Esophagus muscularis mucosa (tissue), 4 donors: ENCODE measurements at regions not wholly inside any gene's neighbourhood (a gene's known extent, or its start where the extent isn't known, plus 50 kb on each side); places are given as distances from the start of the nearest gene placed in this dataset.

Experiments
- DNase-seq: peaks from one replicate; pipeline ENCODE4 v3.0.0-alpha.2; 2017; ENCODE audit errors: extremely low spot score
- H3K27ac ChIP-seq, 4 donors: fragments of 200-600 bp; sonication (generic); replicated peaks in 1 of 4; 1 replicate in 3 of 4; 2 replicates in 1 of 4; pipeline ENCODE4 v1.5.1; 2016 to 2019; ENCODE audit warnings: mild to moderate bottlenecking in 1 of 4
- H3K27me3 ChIP-seq, 4 donors: fragments of 200-600 bp; sonication (generic); one replicate each; pipeline versions ENCODE4 v1.5.1 to v1.6.0; 2016 to 2019
- H3K36me3 ChIP-seq, 4 donors: fragments of 200-600 bp; sonication (generic); one replicate each; pipeline ENCODE4 v1.5.1; 2016 to 2019
- H3K4me1 ChIP-seq, 4 donors: fragments of 200-600 bp; sonication (generic); one replicate each; pipeline ENCODE4 v1.5.1; 2016 to 2019
- H3K4me3 ChIP-seq, 4 donors: fragments of 200-600 bp; sonication (generic); 1 replicate in 2 of 4; 2 replicates in 2 of 4; pipeline ENCODE4 v1.5.1; 2016 to 2019; ENCODE audit warnings: mild to moderate bottlenecking in 4 of 4, moderate library complexity in 1 of 4
- H3K9me3 ChIP-seq, 4 donors: fragments of 200-600 bp; sonication (generic); 1 replicate in 3 of 4; 2 replicates in 1 of 4; pipeline ENCODE4 v1.5.1; 2016 to 2019
- EP300 ChIP-seq: sonication (generic); formaldehyde crosslinking; IDR thresholded peaks from one replicate; pipeline ENCODE4 v1.6.1; 2017; ENCODE audit warnings: antibody characterized with exemption
- POLR2A ChIP-seq: fragments of 450-650 bp; IDR thresholded peaks from one replicate; pipeline ENCODE4 v1.6.1; 2017; ENCODE audit warnings: antibody characterized with exemption, moderate library complexity, mild to moderate bottlenecking, low read depth
- POLR2AphosphoS5 ChIP-seq, 2 donors: sonication (generic); formaldehyde crosslinking; IDR thresholded peaks; one replicate each; pipeline ENCODE4 v1.6.1; 2017; ENCODE audit warnings: antibody characterized with exemption in 2 of 2
- WGBS: methylation state at CpG from one replicate; pipeline ENCODE4 v1.1.5; 2018; 5-methylcytosine and 5-hydroxymethylcytosine counted together
- intact Hi-C: fragments of 100-400 bp; cut with DNase I; formaldehyde crosslinking; loops from one replicate; pipeline ENCODE4 v1.15.1; 2023
- TF ChIP-seq, protein P1 (sequence below), 3 experiments: fragments of 200-600 bp in 2 of 3; fragments of 450-650 bp in 1 of 3; sonication (generic) in 2 of 3; IDR thresholded peaks; one replicate each; pipeline ENCODE4 v1.5.1; 2017 to 2019; ENCODE audit warnings: antibody characterized with exemption in 3 of 3, mild to moderate bottlenecking in 2 of 3, moderate library complexity in 1 of 3

DNA sequence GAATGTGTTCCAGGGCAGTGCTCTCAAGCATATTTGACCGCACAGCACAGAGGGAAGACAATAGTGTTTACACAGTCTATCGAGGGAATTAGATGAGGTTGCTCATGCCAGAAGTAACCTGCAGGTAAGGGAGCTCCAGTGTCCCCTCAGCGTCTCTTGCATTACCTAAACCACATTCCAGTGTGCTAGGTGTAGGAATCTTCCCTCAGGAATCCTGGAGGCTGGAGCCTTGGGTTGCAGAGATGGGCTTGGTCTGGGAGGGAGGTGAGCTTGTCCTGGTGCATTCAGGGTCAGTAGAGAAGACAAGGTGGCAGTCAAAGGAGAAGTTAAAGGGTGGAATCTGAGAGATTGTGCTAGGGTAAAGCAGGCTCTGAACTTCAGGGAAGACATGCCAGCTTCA lies 56.3 kb downstream of the SOX14 start:
- no peak for DNase-seq
- Histone ChIP-seq H3K9me3 (no peaks in the 10 kb centered on the region), H3K27ac (no peak overlapping the region), H3K27me3 (peaks cover 0 to 8% (median 0%) of the 10 kb centered on the region in 4 donors), H3K36me3 (no peaks in the 10 kb centered on the region), H3K4me1 (no peaks in the 10 kb centered on the region), H3K4me3 (no peak overlapping the region)
- 85% methylated on average over 3 of the region's 3 CpGs for WGBS
- TF ChIP-seq, protein P1, sequence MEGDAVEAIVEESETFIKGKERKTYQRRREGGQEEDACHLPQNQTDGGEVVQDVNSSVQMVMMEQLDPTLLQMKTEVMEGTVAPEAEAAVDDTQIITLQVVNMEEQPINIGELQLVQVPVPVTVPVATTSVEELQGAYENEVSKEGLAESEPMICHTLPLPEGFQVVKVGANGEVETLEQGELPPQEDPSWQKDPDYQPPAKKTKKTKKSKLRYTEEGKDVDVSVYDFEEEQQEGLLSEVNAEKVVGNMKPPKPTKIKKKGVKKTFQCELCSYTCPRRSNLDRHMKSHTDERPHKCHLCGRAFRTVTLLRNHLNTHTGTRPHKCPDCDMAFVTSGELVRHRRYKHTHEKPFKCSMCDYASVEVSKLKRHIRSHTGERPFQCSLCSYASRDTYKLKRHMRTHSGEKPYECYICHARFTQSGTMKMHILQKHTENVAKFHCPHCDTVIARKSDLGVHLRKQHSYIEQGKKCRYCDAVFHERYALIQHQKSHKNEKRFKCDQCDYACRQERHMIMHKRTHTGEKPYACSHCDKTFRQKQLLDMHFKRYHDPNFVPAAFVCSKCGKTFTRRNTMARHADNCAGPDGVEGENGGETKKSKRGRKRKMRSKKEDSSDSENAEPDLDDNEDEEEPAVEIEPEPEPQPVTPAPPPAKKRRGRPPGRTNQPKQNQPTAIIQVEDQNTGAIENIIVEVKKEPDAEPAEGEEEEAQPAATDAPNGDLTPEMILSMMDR (IDR thresholded peaks at IDR 0.05), result no peak
- TF ChIP-seq POLR2A, result no peak
- no peak for TF ChIP-seq EP300
- intact Hi-C loops, result no loop called here

DNA sequence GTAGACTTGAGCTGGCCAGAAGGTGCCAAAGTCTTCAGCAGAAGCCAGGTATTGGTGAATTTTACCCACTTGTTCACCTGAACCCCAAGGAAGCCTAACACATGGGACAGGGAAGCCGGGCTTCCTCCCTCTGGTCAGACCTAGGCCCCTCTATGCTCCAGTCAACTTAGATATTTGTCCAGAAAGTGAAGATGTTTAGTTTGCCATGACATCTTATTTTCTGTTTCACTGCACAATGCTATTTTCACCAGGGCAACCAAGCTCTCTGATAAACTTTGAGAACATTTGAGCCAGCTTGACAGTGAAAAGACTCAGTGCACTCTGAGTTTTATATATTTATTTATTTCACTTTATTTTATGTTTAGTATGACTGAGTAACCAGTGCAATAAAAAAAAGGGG lies 71.0 kb downstream of the SOX14 start:
- intact Hi-C loops, result no loop called here
- TF ChIP-seq EP300 (no peak), POLR2AphosphoS5 (IDR thresholded peaks at IDR 0.05) (no peak), POLR2A (no peak)
- TF ChIP-seq, protein P1 (IDR thresholded peaks at IDR 0.05), result no peak
- Histone ChIP-seq H3K4me3 (no peak overlapping the region), H3K36me3 (no peaks in the 10 kb centered on the region), H3K27me3 (no peaks in the 10 kb centered on the region), H3K27ac (no peak overlapping the region), H3K4me1 (no peaks in the 10 kb centered on the region), H3K9me3 (peaks cover 0 to 4% (median 0%) of the 10 kb centered on the region in 4 donors)
- DNase-seq, result no peak
- WGBS, result 86% methylated on average over 1 of the region's 1 CpG

DNA sequence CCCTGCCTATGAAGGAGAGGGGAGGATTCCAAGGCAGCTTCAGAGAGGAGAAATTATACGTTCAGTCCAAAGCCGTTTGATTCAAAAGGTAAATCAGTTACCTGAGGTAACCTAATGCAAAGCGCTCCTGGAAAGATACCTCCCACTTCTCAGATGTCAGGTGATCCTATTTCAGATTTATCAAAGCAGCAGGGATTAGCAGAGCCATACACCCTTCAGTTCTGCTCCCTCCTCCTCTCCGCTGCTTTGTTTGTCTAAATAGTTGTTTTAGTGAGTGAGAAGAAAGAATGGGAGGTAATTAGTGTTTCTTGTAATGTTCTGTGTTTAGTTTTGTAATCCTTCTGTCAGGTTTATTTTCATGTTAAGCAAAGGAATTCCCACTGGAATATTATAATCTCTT lies 81.1 kb downstream of the SOX14 start:
- TF ChIP-seq, protein P1 (IDR thresholded peaks at IDR 0.05), result no peak
- TF ChIP-seq POLR2A, result no peak
- no peak for TF ChIP-seq POLR2AphosphoS5 (IDR thresholded peaks at IDR 0.05)
- TF ChIP-seq EP300, result no peak
- DNase-seq, result no peak
- Histone ChIP-seq H3K4me3 (no peak overlapping the region), H3K27ac (no peak overlapping the region), H3K9me3 (no peaks in the 10 kb centered on the region), H3K27me3 (peaks cover 0 to 2% (median 0%) of the 10 kb centered on the region in 4 donors), H3K36me3 (no peaks in the 10 kb centered on the region), H3K4me1 (no peaks in the 10 kb centered on the region)
- intact Hi-C loops, result no loop called here
- 34% methylated on average over 4 of the region's 4 CpGs for WGBS

DNA sequence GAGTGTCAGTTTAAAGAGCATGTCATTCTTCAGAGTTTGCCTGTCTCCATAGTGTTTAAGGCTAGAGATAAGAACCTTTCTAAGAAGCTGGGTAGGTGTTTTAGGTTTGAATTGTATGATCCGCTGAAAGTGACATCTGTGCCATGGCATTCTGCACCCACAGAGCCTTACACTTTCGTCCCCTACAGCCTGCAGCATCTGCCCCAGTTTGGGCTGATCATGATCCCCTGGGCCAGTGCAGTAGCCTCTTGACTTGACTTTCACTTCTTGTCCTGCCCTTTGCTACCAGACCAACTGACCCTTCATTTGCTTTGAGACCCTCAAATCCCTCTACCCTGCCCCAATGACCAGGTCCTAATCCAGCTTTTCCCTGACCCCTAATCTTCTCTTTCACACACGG lies 81.6 kb downstream of the SOX14 start:
- Histone ChIP-seq H3K36me3 (no peaks in the 10 kb centered on the region), H3K4me3 (no peak overlapping the region), H3K27me3 (peaks cover 0 to 2% (median 0%) of the 10 kb centered on the region in 4 donors), H3K27ac (no peak overlapping the region), H3K4me1 (no peaks in the 10 kb centered on the region), H3K9me3 (no peaks in the 10 kb centered on the region)
- intact Hi-C loops, result no loop called here
- 56% methylated on average over 3 of the region's 3 CpGs for WGBS
- TF ChIP-seq POLR2AphosphoS5 (IDR thresholded peaks at IDR 0.05), result no peak
- TF ChIP-seq, protein P1 (IDR thresholded peaks at IDR 0.05), result no peak
- no peak for TF ChIP-seq EP300
- no peak for TF ChIP-seq POLR2A
- no peak for DNase-seq

DNA sequence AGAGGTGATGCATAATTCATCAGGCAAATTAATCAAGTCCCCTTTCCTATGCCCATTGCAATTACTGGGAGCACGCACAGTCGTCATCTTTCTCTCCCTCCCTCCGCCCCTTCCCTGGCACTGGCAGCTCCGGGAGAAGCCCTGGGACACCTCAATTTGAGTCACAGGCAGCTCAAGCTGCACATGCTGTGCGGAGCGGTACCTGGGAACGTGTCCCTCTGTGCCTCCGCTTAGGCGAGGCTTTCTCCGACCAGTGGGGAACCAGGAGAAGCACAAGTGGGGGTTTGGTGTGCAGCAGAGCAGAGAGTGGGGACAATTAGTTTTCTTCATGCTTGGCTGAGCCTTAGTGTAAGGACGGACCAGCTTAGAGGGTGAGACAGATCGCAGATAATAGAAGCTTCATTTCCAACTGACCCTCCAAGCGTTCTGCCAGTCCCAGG lies 88.3 kb downstream of the SOX14 start:
- intact Hi-C loops, result no loop called here
- Histone ChIP-seq H3K4me1 (no peaks in the 10 kb centered on the region), H3K9me3 (no peaks in the 10 kb centered on the region), H3K27me3 (no peaks in the 10 kb centered on the region), H3K36me3 (no peaks in the 10 kb centered on the region), H3K4me3 (no peak overlapping the region), H3K27ac (no peak overlapping the region)
- DNase-seq, result no peak
- WGBS, result 84% methylated on average over 13 of the region's 13 CpGs
- no peak for TF ChIP-seq POLR2A
- no peak for TF ChIP-seq EP300
- TF ChIP-seq, protein P1 (IDR thresholded peaks at IDR 0.05), result no peak
- TF ChIP-seq POLR2AphosphoS5 (IDR thresholded peaks at IDR 0.05), result no peak
